GM12891 (cell line): ENCODE measurements at regions not wholly inside any gene's neighbourhood (a gene's known extent, or its start where the extent isn't known, plus 50 kb on each side); places are given as distances from the start of the nearest gene placed in this dataset.

Experiments
- DNase-seq: peaks from one replicate; pipeline ENCODE4 v3.0.0; 2011; ENCODE audit warnings: low spot score; ENCODE audit not compliant: insufficient read length
- FAIRE-seq: peaks from 2 replicates; lab custom pipeline; 2011; peaks lifted over from hg19 to GRCh38; lab: Jason Lieb, UNC
- PAX5 ChIP-seq: IDR thresholded peaks from 2 replicates; pipeline ENCODE4 v1.6.1; 2011; ENCODE audit warnings: low read length, moderate library complexity, mild to moderate bottlenecking; ENCODE audit not compliant: insufficient read depth, severe bottlenecking
- POLR2A ChIP-seq: IDR thresholded peaks from 2 replicates; pipeline ENCODE4 v1.6.1; 2011; ENCODE audit warnings: low read depth, low read length, control low read depth
- POLR2AphosphoS5 ChIP-seq: IDR thresholded peaks from 2 replicates; pipeline ENCODE4 v1.6.1; 2011; ENCODE audit warnings: low read depth, low read length, control low read depth
- POU2F2 ChIP-seq: IDR thresholded peaks from 2 replicates; pipeline ENCODE4 v1.6.1; 2011; ENCODE audit warnings: low read depth, mild to moderate bottlenecking, control low read depth, low read length, moderate library complexity
- SPI1 ChIP-seq: IDR thresholded peaks from 2 replicates; pipeline ENCODE4 v1.6.1; 2011; ENCODE audit warnings: low read depth, low read length, control low read depth
- TAF1 ChIP-seq: IDR thresholded peaks from 2 replicates; pipeline ENCODE4 v1.6.1; 2011; ENCODE audit warnings: low read depth, low read length, control low read depth

- TF ChIP-seq PAX5 (no peak), POU2F2 (no peak), POLR2A (no peak), TAF1 (no peak), POLR2AphosphoS5 (no peak), SPI1 (no peak)
- FAIRE-seq = no peak
These were observed 100.6 kb upstream of the PRR20G start for GRCh38 chr3:127388427-127388826.

GRCh38 chr3:127387556-127388153 lies 99.8 kb upstream of the PRR20G start:
- no peak for FAIRE-seq
- TF ChIP-seq TAF1 (no peak), POLR2AphosphoS5 (no peak), POLR2A (no peak), PAX5 (no peak), SPI1 (no peak), POU2F2 (no peak)
- no peak for DNase-seq

More at GRCh38 chr3:127388427-127388826, 100.6 kb upstream of the PRR20G start:
- DNase-seq = no peak

GRCh38 chr3:127387119-127387518 lies 99.3 kb upstream of the PRR20G start:
- TF ChIP-seq POLR2A (no peak), PAX5 (no peak), TAF1 (no peak), POLR2AphosphoS5 (no peak), SPI1 (no peak), POU2F2 (no peak)
- no peak for DNase-seq
- FAIRE-seq = no peak

- TF ChIP-seq TAF1 (no peak), POU2F2 (no peak), PAX5 (no peak), POLR2A (no peak), POLR2AphosphoS5 (no peak), SPI1 (no peak)
- FAIRE-seq = no peak
- DNase-seq = no peak
These were observed 98.6 kb upstream of the PRR20G start for GRCh38 chr3:127386490-127386889.

GRCh38 chr3:127385540-127385870 lies 97.7 kb upstream of the PRR20G start:
- DNase-seq (no peak), FAIRE-seq (no peak)
- TF ChIP-seq POLR2A = no peak
- no peak for TF ChIP-seq POU2F2
- TF ChIP-seq SPI1 = no peak
- TF ChIP-seq POLR2AphosphoS5 = no peak
- no peak for TF ChIP-seq PAX5
- TF ChIP-seq TAF1 = no peak

- DNase-seq (no peak), FAIRE-seq (no peak)
- TF ChIP-seq SPI1 (no peak), TAF1 (no peak), POLR2A (no peak), POU2F2 (no peak)
These were observed 97.1 kb upstream of the PRR20G start for GRCh38 chr3:127384717-127385539.

- FAIRE-seq (no peak), DNase-seq (no peak)
- TF ChIP-seq TAF1 (no peak), PAX5 (no peak), POLR2A (no peak), SPI1 (no peak), POU2F2 (no peak), POLR2AphosphoS5 (no peak)
These were observed 95.9 kb upstream of the PRR20G start for GRCh38 chr3:127383656-127384179.

GRCh38 chr3:127377801-127378655 lies 90.2 kb upstream of the PRR20G start:
- TF ChIP-seq POLR2A (no peak), PAX5 (no peak)

More at GRCh38 chr3:127377801-127378655, 90.2 kb upstream of the PRR20G start:
- no peak for DNase-seq
- FAIRE-seq = no peak
